ENCODE measurements at regions not wholly inside any gene's neighbourhood (a gene's known extent, or its start where the extent isn't known, plus 50 kb on each side); places are given as distances from the start of the nearest gene placed in this dataset.

DNA sequence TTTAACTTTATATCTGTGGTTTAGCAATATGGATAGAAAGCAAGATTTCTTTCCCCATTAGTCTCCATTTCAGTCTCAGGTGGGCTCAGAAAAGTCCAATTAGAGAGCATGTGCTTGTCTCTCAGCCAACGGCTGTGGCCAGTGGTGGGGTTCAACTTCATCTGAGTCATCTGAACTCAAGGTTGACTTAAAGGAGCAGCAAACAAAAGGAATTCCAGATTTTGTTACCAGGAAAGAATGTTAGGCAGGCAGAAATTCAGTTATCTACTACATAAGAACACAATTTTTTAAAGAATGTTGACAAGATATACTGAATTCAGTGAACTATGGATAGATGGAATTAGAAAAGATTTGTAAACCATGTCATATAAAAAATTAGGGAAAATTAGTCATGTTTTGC, 784.1 kb downstream of the MAT2B start:
- H3K27ac ChIP-seq, result no peak overlapping the region
- TF ChIP-seq, protein P1, sequence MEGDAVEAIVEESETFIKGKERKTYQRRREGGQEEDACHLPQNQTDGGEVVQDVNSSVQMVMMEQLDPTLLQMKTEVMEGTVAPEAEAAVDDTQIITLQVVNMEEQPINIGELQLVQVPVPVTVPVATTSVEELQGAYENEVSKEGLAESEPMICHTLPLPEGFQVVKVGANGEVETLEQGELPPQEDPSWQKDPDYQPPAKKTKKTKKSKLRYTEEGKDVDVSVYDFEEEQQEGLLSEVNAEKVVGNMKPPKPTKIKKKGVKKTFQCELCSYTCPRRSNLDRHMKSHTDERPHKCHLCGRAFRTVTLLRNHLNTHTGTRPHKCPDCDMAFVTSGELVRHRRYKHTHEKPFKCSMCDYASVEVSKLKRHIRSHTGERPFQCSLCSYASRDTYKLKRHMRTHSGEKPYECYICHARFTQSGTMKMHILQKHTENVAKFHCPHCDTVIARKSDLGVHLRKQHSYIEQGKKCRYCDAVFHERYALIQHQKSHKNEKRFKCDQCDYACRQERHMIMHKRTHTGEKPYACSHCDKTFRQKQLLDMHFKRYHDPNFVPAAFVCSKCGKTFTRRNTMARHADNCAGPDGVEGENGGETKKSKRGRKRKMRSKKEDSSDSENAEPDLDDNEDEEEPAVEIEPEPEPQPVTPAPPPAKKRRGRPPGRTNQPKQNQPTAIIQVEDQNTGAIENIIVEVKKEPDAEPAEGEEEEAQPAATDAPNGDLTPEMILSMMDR (conservative IDR thresholded peaks at IDR 0.05), result no peak

DNA sequence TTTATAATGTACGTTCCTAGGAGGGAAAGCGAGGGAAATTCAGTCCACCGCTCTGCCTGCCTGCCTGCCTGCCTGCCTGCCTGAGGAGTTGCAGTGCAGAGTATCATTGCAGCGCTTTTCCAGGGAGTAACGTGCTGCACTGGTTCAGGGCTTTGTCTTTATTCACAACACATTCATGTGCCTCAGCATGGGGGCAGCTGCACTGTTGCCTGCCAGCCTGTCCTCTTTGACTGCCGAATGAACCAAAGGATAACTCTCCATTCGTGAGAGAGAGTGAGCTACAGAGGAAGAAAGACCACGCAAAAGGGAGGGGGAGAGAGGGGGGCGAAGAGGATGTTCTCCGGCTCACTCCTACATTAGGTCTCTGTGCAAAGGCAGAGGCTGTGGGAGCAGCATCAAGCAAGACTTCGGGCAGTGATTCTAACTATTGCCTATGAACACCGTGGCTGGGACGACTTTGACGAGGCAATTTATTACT, 791.2 kb downstream of the MAT2B start:
- H3K27ac ChIP-seq, result no peak overlapping the region
- TF ChIP-seq, protein P1 (conservative IDR thresholded peaks at IDR 0.05), result no peak

DNA sequence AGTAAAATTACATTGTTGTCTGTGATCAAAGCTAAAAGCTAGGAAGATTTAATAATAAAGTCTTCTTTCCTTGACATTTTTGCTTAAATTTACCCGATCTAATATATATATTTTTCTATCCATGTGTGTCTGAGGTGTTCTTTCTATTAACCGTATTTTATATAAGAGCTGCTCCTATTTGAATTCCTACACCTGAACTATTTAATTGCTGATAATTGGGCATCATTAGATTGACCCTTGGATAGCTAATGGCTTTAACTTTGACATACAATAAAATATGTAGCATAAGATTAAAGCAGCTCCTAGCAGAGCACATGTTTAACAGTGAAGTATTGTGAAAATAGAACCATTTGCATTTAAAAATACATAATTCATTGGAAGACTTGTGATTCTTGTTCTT, 792.7 kb downstream of the MAT2B start:
- TF ChIP-seq, protein P1 (conservative IDR thresholded peaks at IDR 0.05), result no peak
- H3K27ac ChIP-seq, result no peak overlapping the region

DNA sequence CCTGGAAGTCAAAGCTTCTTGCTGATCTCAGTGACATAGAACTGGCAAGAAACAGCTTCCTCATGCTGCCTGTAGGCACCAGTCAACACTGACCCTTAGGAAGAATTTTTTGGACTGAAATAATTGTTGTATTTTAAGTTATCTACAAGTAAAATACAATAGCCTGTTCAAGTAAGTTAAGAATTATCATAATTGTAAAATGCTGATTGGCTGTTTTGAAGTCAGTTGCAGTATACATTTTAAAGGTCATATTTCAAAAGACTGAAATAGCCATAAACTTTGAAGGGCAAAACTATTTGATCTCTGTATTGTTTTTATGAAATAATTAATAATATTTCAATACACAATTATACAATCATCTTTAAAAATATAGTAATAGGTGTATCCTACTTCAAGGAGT, 794.9 kb downstream of the MAT2B start:
- TF ChIP-seq, protein P1 (conservative IDR thresholded peaks at IDR 0.05), result no peak
- H3K27ac ChIP-seq, result no peak overlapping the region

DNA sequence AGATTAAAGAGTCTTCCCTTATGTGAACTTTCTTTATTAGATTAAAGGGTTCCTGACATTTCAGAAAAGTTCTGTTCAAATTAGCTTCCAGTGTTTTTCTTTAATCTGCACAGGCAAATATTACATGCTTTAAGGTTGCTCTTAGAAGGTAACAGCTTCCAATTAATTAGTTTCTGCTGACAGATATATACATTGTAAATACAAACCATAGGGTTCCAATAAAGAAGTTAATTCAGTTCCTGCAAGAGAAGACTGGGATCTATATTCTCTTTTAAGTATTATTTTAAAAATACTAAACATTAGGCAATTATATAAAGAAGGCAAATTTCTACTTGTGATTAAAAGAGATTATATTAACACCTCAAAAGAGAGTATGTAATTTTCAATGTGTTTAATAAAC, 795.7 kb downstream of the MAT2B start:
- TF ChIP-seq, protein P1 (conservative IDR thresholded peaks at IDR 0.05), result no peak
- H3K27ac ChIP-seq, result no peak overlapping the region

DNA sequence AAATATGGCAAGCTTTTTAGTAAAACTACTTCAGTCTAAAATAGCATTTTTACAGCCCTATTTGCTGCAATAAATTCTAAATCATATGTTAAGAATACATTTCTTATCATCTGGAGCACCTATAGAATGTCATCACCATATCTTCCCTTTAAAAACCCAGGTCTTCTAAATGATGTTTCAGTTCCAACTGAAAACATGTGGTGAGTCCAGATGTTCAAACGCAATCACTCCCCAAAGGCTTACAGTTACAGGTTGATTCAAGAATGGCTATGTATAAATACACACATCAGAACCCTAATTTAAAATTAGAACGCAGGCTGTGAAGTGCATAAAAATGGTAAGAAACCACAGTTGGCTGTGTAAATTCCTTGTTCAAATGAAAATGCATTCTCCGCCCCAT, 796.3 kb downstream of the MAT2B start:
- TF ChIP-seq, protein P1 (conservative IDR thresholded peaks at IDR 0.05), result no peak
- H3K27ac ChIP-seq, result no peak overlapping the region

DNA sequence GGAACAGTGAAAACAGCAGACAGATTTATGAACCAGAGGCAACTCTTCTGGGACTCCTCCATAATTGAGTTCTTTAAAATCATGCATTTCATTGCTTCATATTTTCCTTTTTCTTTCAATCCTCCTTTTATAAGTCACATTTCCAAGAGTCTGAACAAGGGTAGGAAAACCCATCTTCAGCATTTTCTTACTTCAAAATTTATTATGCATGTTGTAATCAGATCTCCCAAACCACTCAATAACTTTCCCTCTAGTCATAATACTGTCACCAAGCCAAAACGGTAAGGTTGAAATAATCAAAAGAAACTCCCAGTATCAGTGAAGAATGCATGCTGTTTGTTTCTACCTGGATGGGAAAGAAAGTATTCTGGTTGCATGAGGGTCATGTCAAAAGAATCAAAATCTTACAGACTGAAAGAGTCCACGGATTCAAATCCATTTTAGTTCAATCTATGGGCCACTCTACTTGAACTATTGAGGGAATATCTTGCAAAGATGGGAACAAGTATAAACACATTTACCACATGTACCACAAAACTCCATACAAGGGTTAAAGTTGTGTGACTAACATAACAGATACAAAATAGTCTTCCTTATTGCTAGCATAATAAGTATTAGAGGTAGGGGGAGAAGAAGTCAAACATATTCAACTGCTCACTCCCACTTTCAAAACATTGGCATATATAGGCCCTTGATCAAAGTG, 797.3 kb downstream of the MAT2B start:
- TF ChIP-seq, protein P1 (conservative IDR thresholded peaks at IDR 0.05), result no peak
- H3K27ac ChIP-seq, result no peak overlapping the region
